Breast epithelium (tissue), 3 donors: ENCODE measurements at regions not wholly inside any gene's neighbourhood (a gene's known extent, or its start where the extent isn't known, plus 50 kb on each side); places are given as distances from the start of the nearest gene placed in this dataset.

Source experiments
- POLR2A ChIP-seq: fragments of 450-650 bp; IDR thresholded peaks from one replicate; pipeline ENCODE4 v1.6.1; 2016; ENCODE audit warnings: antibody characterized with exemption, mild to moderate bottlenecking, moderate library complexity
- TF ChIP-seq, protein P1 (sequence below), 3 donors: fragments of 450-650 bp; IDR thresholded peaks; one replicate each; pipeline ENCODE4 v1.5.1; 2016 to 2017; ENCODE audit warnings: antibody characterized with exemption in 3 of 3, mild to moderate bottlenecking in 3 of 3, moderate library complexity in 3 of 3

DNA sequence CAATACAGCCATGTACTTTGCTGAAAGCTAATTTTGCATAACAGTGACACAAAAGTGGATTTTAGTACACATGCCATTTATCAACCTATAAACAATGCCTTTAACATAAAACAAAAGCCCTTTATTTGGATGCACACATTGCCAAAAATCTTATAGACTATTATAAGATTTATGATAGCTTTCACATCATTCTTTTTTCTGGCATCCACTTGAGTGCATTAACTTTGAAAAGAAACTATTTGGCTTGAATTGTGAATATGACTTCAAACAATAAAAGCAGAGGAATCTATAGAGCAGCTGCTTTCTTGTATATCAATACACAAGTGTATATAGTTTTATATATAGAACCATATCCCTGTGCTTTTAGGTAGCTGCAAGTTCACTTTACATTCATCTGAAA lies 577.4 kb downstream of the CBLN2 start:
- TF ChIP-seq, protein P1, sequence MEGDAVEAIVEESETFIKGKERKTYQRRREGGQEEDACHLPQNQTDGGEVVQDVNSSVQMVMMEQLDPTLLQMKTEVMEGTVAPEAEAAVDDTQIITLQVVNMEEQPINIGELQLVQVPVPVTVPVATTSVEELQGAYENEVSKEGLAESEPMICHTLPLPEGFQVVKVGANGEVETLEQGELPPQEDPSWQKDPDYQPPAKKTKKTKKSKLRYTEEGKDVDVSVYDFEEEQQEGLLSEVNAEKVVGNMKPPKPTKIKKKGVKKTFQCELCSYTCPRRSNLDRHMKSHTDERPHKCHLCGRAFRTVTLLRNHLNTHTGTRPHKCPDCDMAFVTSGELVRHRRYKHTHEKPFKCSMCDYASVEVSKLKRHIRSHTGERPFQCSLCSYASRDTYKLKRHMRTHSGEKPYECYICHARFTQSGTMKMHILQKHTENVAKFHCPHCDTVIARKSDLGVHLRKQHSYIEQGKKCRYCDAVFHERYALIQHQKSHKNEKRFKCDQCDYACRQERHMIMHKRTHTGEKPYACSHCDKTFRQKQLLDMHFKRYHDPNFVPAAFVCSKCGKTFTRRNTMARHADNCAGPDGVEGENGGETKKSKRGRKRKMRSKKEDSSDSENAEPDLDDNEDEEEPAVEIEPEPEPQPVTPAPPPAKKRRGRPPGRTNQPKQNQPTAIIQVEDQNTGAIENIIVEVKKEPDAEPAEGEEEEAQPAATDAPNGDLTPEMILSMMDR (IDR thresholded peaks at IDR 0.05), result no peak
- TF ChIP-seq POLR2A, result no peak
